ENCODE measurements at regions not wholly inside any gene's neighbourhood (a gene's known extent, or its start where the extent isn't known, plus 50 kb on each side); places are given as distances from the start of the nearest gene placed in this dataset. TPM values are rescaled to one million over a fixed set of nuclear protein-coding genes. Genes with fewer than 3 reads are reported as not detected.

GRCh38 chr2:238793801-238794449 lies 54.0 kb upstream of the TWIST2 start:
- no peak overlapping the region for H3K4me3 ChIP-seq (ENCODE audit: low read length)
- H3K4me2 ChIP-seq (ENCODE audit: low read depth, low read length, poor library complexity, severe bottlenecking), result no peak overlapping the region
- no peaks in the 10 kb centered on the region for H3K9me2 ChIP-seq (replicated peaks; ENCODE audit: insufficient read depth, low read length)
- no peak overlapping the region for H2AFZ ChIP-seq (ENCODE audit: low read length)
- no peak overlapping the region for H3K27ac ChIP-seq (ENCODE audit: low read length)
- no peak overlapping the region for H3K9ac ChIP-seq (ENCODE audit: low read length)
- no peak for DNase-seq
- no peaks in the 10 kb centered on the region for H3K9me3 ChIP-seq (ENCODE audit: low read length)
- H4K20me1 ChIP-seq (ENCODE audit: insufficient read depth, low read depth, low read length), result no peaks in the 10 kb centered on the region
- no peaks in the 10 kb centered on the region for H3K27me3 ChIP-seq (ENCODE audit: low read length)
- H3K4me1 ChIP-seq (ENCODE audit: low read length), result no peaks in the 10 kb centered on the region
- no peaks in the 10 kb centered on the region for H3K36me3 ChIP-seq (ENCODE audit: insufficient read depth, low read length)
- no peaks in the 10 kb centered on the region for H3K79me2 ChIP-seq (ENCODE audit: low read length)

DNA sequence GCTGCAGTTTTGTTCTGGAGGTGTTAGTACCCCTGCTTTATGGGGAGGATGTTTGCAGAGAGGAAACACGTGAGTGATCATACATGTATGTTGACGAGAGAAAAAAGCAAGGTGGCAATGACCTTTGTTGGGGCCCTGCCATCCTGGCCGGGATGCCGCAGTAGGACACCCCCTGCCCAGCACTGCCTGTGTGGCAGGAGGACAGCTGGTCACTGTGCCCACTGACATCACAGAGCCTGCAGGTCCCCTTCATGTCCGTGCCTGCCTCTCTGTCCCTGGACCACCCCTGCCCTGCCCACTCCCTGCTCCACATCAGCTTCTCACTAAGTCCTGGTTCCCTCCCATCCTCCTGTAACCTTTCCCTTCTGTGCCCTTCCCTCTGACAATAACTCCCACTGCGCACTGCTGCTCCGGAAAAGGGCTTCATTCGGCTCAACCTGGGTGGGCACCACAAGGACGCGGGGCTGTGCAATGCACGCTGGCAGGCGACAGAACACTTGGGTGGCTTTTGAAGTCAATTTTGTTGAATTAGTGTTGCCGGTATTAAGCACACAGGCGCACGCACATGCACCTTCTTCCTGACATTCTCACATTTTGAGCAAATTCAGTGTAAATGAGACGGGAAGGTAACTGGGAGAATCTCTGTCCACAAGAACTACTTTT lies 51.5 kb upstream of the TWIST2 start:
- no peak for DNase-seq
- H3K79me2 ChIP-seq (ENCODE audit: low read length), result no peaks in the 10 kb centered on the region

DNA sequence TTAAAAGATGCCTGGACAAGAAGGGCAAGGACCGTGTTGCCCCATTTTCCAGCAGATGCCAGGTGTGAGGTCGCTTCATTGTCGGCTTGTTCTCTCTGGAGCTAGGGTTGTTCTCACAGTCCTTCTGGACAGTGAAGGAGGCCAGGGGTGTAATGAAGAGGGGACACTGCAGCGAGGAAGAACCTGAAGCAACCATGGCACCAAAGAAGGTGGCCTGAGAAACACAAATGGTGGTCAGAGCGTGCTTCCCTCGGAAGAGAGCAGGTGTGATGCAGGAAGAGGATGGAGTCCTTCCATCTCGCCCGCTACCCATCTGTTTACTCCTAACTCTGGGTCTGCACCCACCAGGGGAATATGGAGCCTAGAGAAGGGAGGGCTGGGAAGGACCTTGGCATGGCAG lies 50.3 kb upstream of the TWIST2 start:
- Histone ChIP-seq H3K9ac (ENCODE audit: low read length) (no peak overlapping the region), H3K4me3 (ENCODE audit: low read length) (no peak overlapping the region), H3K4me2 (ENCODE audit: low read depth, low read length, poor library complexity, severe bottlenecking) (no peak overlapping the region), H2AFZ (ENCODE audit: low read length) (no peak overlapping the region), H3K9me3 (ENCODE audit: low read length) (no peaks in the 10 kb centered on the region), H3K27ac (ENCODE audit: low read length) (no peak overlapping the region), H3K27me3 (ENCODE audit: low read length) (no peaks in the 10 kb centered on the region), H3K79me2 (ENCODE audit: low read length) (no peaks in the 10 kb centered on the region), H4K20me1 (ENCODE audit: insufficient read depth, low read depth, low read length) (no peaks in the 10 kb centered on the region), H3K9me2 (replicated peaks; ENCODE audit: insufficient read depth, low read length) (no peaks in the 10 kb centered on the region), H3K36me3 (ENCODE audit: insufficient read depth, low read length) (no peaks in the 10 kb centered on the region), H3K4me1 (ENCODE audit: low read length) (no peaks in the 10 kb centered on the region)
- DNase-seq, result no peak

More for the DNA sequence above, 51.5 kb upstream of the TWIST2 start:
- H2AFZ ChIP-seq (ENCODE audit: low read length), result no peak overlapping the region
- no peaks in the 10 kb centered on the region for H4K20me1 ChIP-seq (ENCODE audit: insufficient read depth, low read depth, low read length)
- no peaks in the 10 kb centered on the region for H3K27me3 ChIP-seq (ENCODE audit: low read length)
- no peak overlapping the region for H3K27ac ChIP-seq (ENCODE audit: low read length)
- H3K9me3 ChIP-seq (ENCODE audit: low read length), result no peaks in the 10 kb centered on the region
- no peaks in the 10 kb centered on the region for H3K36me3 ChIP-seq (ENCODE audit: insufficient read depth, low read length)
- H3K9ac ChIP-seq (ENCODE audit: low read length), result no peak overlapping the region
- no peaks in the 10 kb centered on the region for H3K4me1 ChIP-seq (ENCODE audit: low read length)
- no peak overlapping the region for H3K4me3 ChIP-seq (ENCODE audit: low read length)
- no peak overlapping the region for H3K4me2 ChIP-seq (ENCODE audit: low read depth, low read length, poor library complexity, severe bottlenecking)
- H3K9me2 ChIP-seq (replicated peaks; ENCODE audit: insufficient read depth, low read length), result no peaks in the 10 kb centered on the region

Small RNAs in the stretch of these regions (small RNA-seq; reads per million reads assigned to genes)
- gene AC113618.1, result not detected

Data from Karpas-422 (cell line).